Astrocyte (in vitro differentiated cells and primary cell): ENCODE measurements at regions not wholly inside any gene's neighbourhood (a gene's known extent, or its start where the extent isn't known, plus 50 kb on each side); places are given as distances from the start of the nearest gene placed in this dataset.

ENCODE experiments used
- DNase-seq: peaks from one replicate; pipeline ENCODE4 v3.0.0-alpha.2; 2010; ENCODE audit warnings: low read depth
- FAIRE-seq: peaks from 2 replicates; lab custom pipeline; 2011; peaks lifted over from hg19 to GRCh38; lab: Jason Lieb, UNC
- H2AFZ ChIP-seq: 2 replicates; pipeline ENCODE4 v1.6.0; 2012; ENCODE audit warnings: low read depth, low read length, inconsistent platforms
- H3K27ac ChIP-seq: 2 replicates; pipeline ENCODE4 v1.5.1; 2011; ENCODE audit warnings: low read depth, low read length, inconsistent platforms
- H3K27me3 ChIP-seq: 2 replicates; pipeline ENCODE4 v1.6.0; 2011; ENCODE audit warnings: low read length, inconsistent platforms; ENCODE audit not compliant: insufficient read depth
- H3K36me3 ChIP-seq: 2 replicates; pipeline ENCODE4 v1.5.1; 2011; ENCODE audit warnings: low read length, inconsistent platforms; ENCODE audit not compliant: insufficient read depth
- H3K4me1 ChIP-seq: 2 replicates; pipeline ENCODE4 v1.5.1; 2011; ENCODE audit warnings: low read length, inconsistent platforms; ENCODE audit not compliant: insufficient read depth
- H3K4me2 ChIP-seq: 2 replicates; pipeline ENCODE4 v1.6.0; 2012; ENCODE audit warnings: low read length, inconsistent platforms
- H3K4me3 ChIP-seq: 2 replicates; pipeline ENCODE4 v1.5.1; 2011; ENCODE audit warnings: low read depth, mild to moderate bottlenecking, low read length, inconsistent platforms; ENCODE audit not compliant: insufficient read depth
- H3K79me2 ChIP-seq: 2 replicates; pipeline ENCODE4 v1.6.0; 2012; ENCODE audit warnings: mild to moderate bottlenecking, low read length, inconsistent platforms; ENCODE audit not compliant: insufficient read depth
- H3K9ac ChIP-seq: 2 replicates; pipeline ENCODE4 v1.6.0; 2012; ENCODE audit warnings: mild to moderate bottlenecking, low read length, inconsistent platforms
- H3K9me3 ChIP-seq: 2 replicates; pipeline ENCODE4 v1.5.1; 2012; ENCODE audit warnings: low read depth, mild to moderate bottlenecking, low read length, inconsistent platforms; ENCODE audit not compliant: insufficient read depth
- H4K20me1 ChIP-seq: 2 replicates; pipeline ENCODE4 v1.6.0; 2012; ENCODE audit warnings: low read length, inconsistent platforms; ENCODE audit not compliant: insufficient read depth
- H3K27ac Mint-ChIP-seq: one replicate; pipeline ENCODE4 v1.8.0; 2021; ENCODE audit warnings: mild to moderate bottlenecking, mixed read lengths; ENCODE audit not compliant: unreplicated experiment
- H3K27me3 Mint-ChIP-seq: one replicate; pipeline ENCODE4 v1.8.0; 2021; ENCODE audit warnings: low read depth, mixed read lengths; ENCODE audit not compliant: unreplicated experiment
- H3K36me3 Mint-ChIP-seq: one replicate; pipeline ENCODE4 v1.8.0; 2021; ENCODE audit warnings: low read depth, mixed read lengths; ENCODE audit not compliant: unreplicated experiment
- H3K4me1 Mint-ChIP-seq: one replicate; pipeline ENCODE4 v1.8.0; 2021; ENCODE audit warnings: low read depth, mixed read lengths; ENCODE audit not compliant: unreplicated experiment
- H3K4me3 Mint-ChIP-seq: one replicate; pipeline ENCODE4 v1.8.0; 2021; ENCODE audit warnings: mild to moderate bottlenecking, moderate library complexity, mixed read lengths; ENCODE audit not compliant: unreplicated experiment
- H3K9me3 Mint-ChIP-seq: one replicate; pipeline ENCODE4 v1.8.0; 2021; ENCODE audit warnings: mild to moderate bottlenecking, mixed read lengths; ENCODE audit not compliant: unreplicated experiment
- CTCF ChIP-seq: IDR thresholded peaks from 2 replicates; pipeline ENCODE4 v1.5.1; 2011; ENCODE audit warnings: low read depth, mild to moderate bottlenecking, inconsistent platforms, low read length, moderate library complexity; ENCODE audit not compliant: insufficient read depth
- EZH2 ChIP-seq: IDR thresholded peaks from 2 replicates; pipeline ENCODE4 v1.6.1; 2012; ENCODE audit warnings: mild to moderate bottlenecking, low read length, inconsistent platforms; ENCODE audit not compliant: insufficient read depth

DNA sequence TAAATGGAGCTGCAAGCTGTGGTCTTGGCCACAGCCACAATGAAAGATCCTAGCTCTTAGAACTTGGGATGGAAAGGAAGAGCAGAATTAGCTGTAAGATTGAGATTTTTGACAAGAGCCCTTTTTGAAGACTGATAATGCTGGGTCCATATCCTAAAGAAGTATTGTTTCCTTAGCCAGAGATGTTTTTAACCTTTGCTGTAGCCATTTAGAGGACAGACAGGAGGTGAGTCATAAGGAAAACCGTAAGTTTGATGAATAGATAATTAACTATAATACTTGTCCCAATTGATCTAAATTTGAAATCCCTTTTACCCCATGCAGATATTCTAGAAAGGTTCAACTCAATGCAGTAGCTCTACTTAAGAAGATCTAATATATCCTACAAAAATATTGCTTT lies 213.7 kb downstream of the HTR1B start:
- H3K4me2 ChIP-seq = no peak overlapping the region
- Mint-ChIP-seq H3K27ac (no peak overlapping the region), H3K36me3 (peaks cover 3% of the 10 kb centered on the region), H3K27me3 (no peaks in the 10 kb centered on the region), H3K4me1 (peaks cover 2% of the 10 kb centered on the region), H3K9me3 (peaks cover 9% of the 10 kb centered on the region), H3K4me3 (no peak overlapping the region)
- no peaks in the 10 kb centered on the region for H3K36me3 ChIP-seq
- no peaks in the 10 kb centered on the region for H4K20me1 ChIP-seq
- no peak overlapping the region for H3K9ac ChIP-seq
- FAIRE-seq (no peak), DNase-seq (no peak)
- H3K9me3 ChIP-seq = no peaks in the 10 kb centered on the region
- TF ChIP-seq CTCF = no peak
- no peak for TF ChIP-seq EZH2
- H3K4me1 ChIP-seq = no peaks in the 10 kb centered on the region
- H3K79me2 ChIP-seq = no peaks in the 10 kb centered on the region
- no peak overlapping the region for H3K27ac ChIP-seq
- H2AFZ ChIP-seq = no peak overlapping the region
- H3K27me3 ChIP-seq = no peaks in the 10 kb centered on the region
- H3K4me3 ChIP-seq = no peak overlapping the region

DNA sequence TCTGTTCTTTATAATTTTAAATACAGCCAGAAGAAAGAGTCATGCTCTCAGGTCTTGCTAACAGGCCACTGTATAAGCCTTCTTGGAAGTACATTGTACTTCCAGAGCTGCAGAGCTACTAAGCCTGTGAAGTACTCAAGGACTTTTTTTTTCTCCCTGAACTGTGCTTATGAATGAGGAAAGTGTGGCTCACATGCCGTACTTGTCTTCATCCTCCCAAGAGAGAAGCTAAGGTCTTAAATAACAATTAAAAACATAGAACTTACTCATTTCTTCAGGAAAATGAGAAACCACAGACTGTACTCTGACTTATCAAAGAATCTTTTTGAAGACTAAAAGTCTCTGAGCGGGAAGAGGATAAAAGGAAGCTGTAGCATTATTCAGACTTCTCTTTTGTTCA lies 218.3 kb downstream of the HTR1B start:
- H3K4me1 ChIP-seq = no peaks in the 10 kb centered on the region
- H3K9me3 ChIP-seq = no peaks in the 10 kb centered on the region
- no peaks in the 10 kb centered on the region for H3K36me3 Mint-ChIP-seq
- H3K9ac ChIP-seq = no peak overlapping the region
- no peak overlapping the region for H3K4me3 ChIP-seq
- H4K20me1 ChIP-seq = no peaks in the 10 kb centered on the region
- no peak overlapping the region for H3K27ac ChIP-seq
- TF ChIP-seq EZH2 (no peak), CTCF (no peak)
- no peak overlapping the region for H3K4me3 Mint-ChIP-seq
- H3K36me3 ChIP-seq = no peaks in the 10 kb centered on the region
- H3K9me3 Mint-ChIP-seq = no peaks in the 10 kb centered on the region
- no peak overlapping the region for H2AFZ ChIP-seq
- no peak for FAIRE-seq
- H3K27me3 ChIP-seq = no peaks in the 10 kb centered on the region
- no peaks in the 10 kb centered on the region for H3K27me3 Mint-ChIP-seq
- DNase-seq = no peak
- H3K4me2 ChIP-seq = no peak overlapping the region
- no peak overlapping the region for H3K27ac Mint-ChIP-seq
- no peaks in the 10 kb centered on the region for H3K79me2 ChIP-seq
- H3K4me1 Mint-ChIP-seq = peaks cover 5% of the 10 kb centered on the region

DNA sequence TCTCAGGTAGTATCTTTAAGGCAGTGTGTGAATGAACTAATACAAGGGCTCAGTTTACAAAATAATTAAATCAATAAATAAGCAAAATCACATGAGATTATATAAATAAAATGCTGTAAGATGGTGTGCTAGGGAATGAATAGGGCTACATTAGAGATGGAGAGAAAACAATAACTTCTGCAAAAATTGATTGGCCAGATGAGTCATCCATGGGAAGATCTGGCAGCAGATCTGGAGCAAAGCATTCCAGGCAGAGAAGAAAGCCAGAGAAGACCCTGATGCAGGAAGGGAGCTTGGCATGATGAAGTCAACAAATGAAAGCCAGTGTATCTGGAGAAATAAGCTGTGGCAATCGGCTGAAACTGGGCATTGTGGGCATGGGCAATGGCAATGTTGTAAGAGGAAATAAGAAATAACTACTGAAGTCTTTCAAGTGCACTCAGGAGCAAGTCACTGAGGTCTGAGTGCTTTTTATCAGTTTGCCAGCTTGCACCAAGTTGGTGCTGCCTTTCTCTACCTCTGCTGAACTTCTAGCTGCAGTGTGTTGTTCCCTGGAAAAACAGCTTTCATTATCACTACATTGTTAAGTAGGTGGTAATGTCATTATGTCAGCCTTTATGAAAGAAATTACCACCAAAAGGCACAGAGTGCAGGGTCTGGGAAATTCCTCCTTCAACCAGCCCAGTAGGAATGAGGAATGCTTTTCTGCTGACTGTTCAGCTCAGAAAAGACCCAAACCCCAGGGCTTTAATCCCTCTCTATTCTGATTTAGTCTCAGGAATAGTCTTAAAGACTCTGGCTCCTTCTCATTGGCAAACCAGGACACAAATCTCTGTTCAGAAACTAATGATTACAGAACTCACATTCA lies 231.6 kb downstream of the HTR1B start:
- H3K9me3 ChIP-seq = no peaks in the 10 kb centered on the region
- Mint-ChIP-seq H3K27ac (peak overlapping the region; percentile 83), H3K4me1 (peaks cover 17% of the 10 kb centered on the region), H3K9me3 (no peaks in the 10 kb centered on the region), H3K36me3 (no peaks in the 10 kb centered on the region), H3K27me3 (no peaks in the 10 kb centered on the region), H3K4me3 (peak overlapping the region; percentile 45)
- no peaks in the 10 kb centered on the region for H3K4me1 ChIP-seq
- H3K4me2 ChIP-seq = peak overlapping the region; percentile 33
- no peaks in the 10 kb centered on the region for H4K20me1 ChIP-seq
- H3K79me2 ChIP-seq = no peaks in the 10 kb centered on the region
- FAIRE-seq = no peak
- H3K4me3 ChIP-seq = no peak overlapping the region
- H2AFZ ChIP-seq = no peak overlapping the region
- DNase-seq = no peak
- TF ChIP-seq EZH2 (no peak), CTCF (no peak)
- no peak overlapping the region for H3K9ac ChIP-seq
- H3K27me3 ChIP-seq = no peaks in the 10 kb centered on the region
- no peak overlapping the region for H3K27ac ChIP-seq
- H3K36me3 ChIP-seq = no peaks in the 10 kb centered on the region
